ENCODE measurements at regions not wholly inside any gene's neighbourhood (a gene's known extent, or its start where the extent isn't known, plus 50 kb on each side); places are given as distances from the start of the nearest gene placed in this dataset.

GRCh38 chr15:79373113-79373512 lies 59.0 kb upstream of the MINAR1 start:
- no peak for DNase-seq (ENCODE audit: low read depth)
- H3K4me3 ChIP-seq (ENCODE audit: control insufficient read depth, low read depth, low read length) = no peak overlapping the region
- TF ChIP-seq CTCF (IDR thresholded peaks at IDR 0.05; ENCODE audit: control insufficient read depth, insufficient read depth, low read depth, low read length, missing control alignments) = no peak

DNA sequence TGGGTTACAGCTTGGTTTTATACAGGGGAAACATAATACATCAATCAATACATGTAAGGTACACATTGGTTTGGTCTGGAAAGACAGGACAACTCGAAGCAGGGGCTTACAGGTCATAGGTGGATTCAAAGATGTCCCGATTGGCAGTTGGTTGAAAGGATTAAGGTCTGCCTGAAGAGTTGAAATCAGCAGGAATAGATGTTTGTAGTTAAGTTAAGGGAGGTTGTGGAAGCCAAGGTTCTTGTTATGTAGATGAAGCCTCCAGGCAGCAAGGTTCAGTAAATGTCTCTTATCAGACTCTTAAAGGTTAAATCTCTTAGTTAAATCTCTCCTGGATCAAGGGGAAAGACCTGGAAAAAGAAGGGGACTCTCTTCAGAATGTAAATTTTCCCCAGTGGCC lies 58.4 kb upstream of the MINAR1 start:
- H3K4me3 ChIP-seq (ENCODE audit: control insufficient read depth, low read depth, low read length) = no peak overlapping the region
- DNase-seq (ENCODE audit: low read depth) = no peak
- no peak for TF ChIP-seq CTCF (IDR thresholded peaks at IDR 0.05; ENCODE audit: control insufficient read depth, insufficient read depth, low read depth, low read length, missing control alignments)

DNA sequence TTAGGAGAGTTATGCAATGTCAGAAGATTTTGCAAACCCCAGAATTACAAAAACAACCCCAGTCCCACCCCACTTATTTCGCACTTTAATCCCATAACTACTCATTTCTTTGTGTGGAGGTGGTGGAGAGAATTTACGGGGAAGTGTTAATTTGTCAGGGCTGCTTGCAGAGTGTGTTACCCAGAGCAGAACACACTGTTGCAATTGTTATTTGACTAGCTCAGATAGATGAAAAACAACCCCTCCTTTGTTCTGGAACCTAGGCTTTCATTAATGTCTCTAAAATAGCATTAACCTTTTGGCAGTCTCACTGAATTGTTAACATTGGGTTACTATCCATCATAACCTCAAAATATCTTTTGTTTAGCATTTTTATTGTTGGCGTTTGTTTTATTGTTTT lies 55.8 kb upstream of the MINAR1 start:
- no peak overlapping the region for H3K4me3 ChIP-seq (ENCODE audit: control insufficient read depth, low read depth, low read length)
- no peak for DNase-seq (ENCODE audit: low read depth)
- no peak for TF ChIP-seq CTCF (IDR thresholded peaks at IDR 0.05; ENCODE audit: control insufficient read depth, insufficient read depth, low read depth, low read length, missing control alignments)

GRCh38 chr15:79378394-79379109 lies 53.6 kb upstream of the MINAR1 start:
- no peak for TF ChIP-seq CTCF (IDR thresholded peaks at IDR 0.05; ENCODE audit: control insufficient read depth, insufficient read depth, low read depth, low read length, missing control alignments)
- DNase-seq (ENCODE audit: low read depth) = no peak

DNA sequence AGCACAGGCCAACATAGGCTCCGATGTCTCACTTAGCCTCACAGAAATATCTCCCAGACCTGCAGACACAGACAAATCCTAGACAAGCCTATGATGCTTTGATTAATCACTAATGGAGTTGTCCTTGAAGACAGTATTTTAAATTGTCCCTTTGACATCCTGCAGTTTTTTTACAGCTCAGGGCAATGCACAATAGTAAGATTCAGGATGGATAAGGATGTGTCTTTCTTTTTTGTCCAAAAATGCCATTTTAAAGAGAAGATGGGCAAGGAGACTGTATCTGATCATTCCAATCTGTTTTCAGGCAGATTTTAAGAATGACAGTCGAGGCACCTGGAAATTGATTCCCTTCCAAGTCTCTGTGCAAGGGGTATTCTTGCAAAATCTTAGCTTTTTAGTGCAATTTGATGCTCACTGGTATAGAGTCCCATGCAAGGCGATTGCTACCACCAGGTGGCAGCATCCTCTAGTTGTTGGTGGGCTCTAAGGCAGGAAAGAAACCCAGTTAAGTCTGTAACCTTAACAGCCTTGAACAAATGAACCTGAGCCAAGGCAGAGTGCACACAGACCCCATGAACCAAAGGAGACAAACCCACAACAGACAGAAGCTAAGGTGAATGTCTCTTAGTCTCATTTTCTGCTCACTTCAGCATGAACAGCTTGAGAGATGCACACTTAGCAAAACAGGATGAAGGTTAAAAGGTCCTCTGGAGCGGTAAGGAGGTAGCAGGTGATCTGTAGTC lies 51.2 kb upstream of the MINAR1 start:
- DNase-seq (ENCODE audit: low read depth) = peak; percentile 34
- peak; percentile 92 for TF ChIP-seq CTCF (IDR thresholded peaks at IDR 0.05; ENCODE audit: control insufficient read depth, insufficient read depth, low read depth, low read length, missing control alignments)
- H3K4me3 ChIP-seq (ENCODE audit: control insufficient read depth, low read depth, low read length) = no peak overlapping the region

More at GRCh38 chr15:79378394-79379109, 53.6 kb upstream of the MINAR1 start:
- H3K4me3 ChIP-seq (ENCODE audit: control insufficient read depth, low read depth, low read length) = no peak overlapping the region

DNA sequence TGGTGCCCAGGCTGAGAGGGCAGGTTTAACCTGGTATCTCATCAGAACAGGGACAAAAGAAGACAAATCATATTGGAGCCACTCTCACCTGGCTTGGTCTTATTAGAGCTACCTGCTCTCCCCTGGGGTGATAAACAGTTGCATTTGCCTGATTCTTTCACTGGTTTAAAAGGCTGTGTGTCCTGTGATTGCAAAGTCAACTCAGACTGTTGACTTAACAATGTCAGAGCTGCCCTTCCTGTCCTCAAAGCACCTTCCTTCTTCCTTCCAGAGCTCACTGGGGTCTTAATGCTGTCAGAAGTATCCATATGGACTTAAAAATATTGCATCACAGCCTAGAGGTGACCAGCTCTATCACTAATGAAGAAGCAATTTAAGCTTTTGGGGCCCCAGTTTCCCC lies 50.5 kb upstream of the MINAR1 start:
- TF ChIP-seq CTCF (IDR thresholded peaks at IDR 0.05; ENCODE audit: control insufficient read depth, insufficient read depth, low read depth, low read length, missing control alignments) = no peak

More for the DNA sequence above, 50.5 kb upstream of the MINAR1 start:
- DNase-seq (ENCODE audit: low read depth) = no peak
- H3K4me3 ChIP-seq (ENCODE audit: control insufficient read depth, low read depth, low read length) = no peak overlapping the region
